ENCODE measurements at regions not wholly inside any gene's neighbourhood (a gene's known extent, or its start where the extent isn't known, plus 50 kb on each side); places are given as distances from the start of the nearest gene placed in this dataset.

GRCh38 chr4:155009288-155009687 is 199.1 kb upstream of the NPY2R start:
- POLR2A ChIA-PET, result no interaction called here
- CTCF ChIA-PET, result interaction anchor here (0.6 kb wide), 1 partner anchor 207 kb away, joined by 3 read pairs; no protein-coding TSS in a partner anchor

GRCh38 chr4:155010376-155010775 is 198.1 kb upstream of the NPY2R start:
- no peak overlapping the region for H3K27ac ChIP-seq (ENCODE audit: low read depth, low read length)
- H3K4me3 ChIP-seq (ENCODE audit: low read depth, low read length), result no peak overlapping the region
- no peaks in the 10 kb centered on the region for H3K9me3 ChIP-seq (ENCODE audit: control insufficient read depth, insufficient read depth, low read length)
- H3K27me3 ChIP-seq (ENCODE audit: control insufficient read depth, insufficient read depth, low read length), result no peaks in the 10 kb centered on the region
- DNase-seq (ENCODE audit: low read depth, low spot score), result no peak
- ChIA-PET CTCF (interaction anchor here (1.6 kb wide), 1 partner anchor 28 kb away, joined by 3 read pairs; no protein-coding TSS in a partner anchor), POLR2A (no interaction called here)
- no peak for TF ChIP-seq CTCF (IDR thresholded peaks at IDR 0.05; ENCODE audit: low read depth, low read length)

More at GRCh38 chr4:155009288-155009687, 199.1 kb upstream of the NPY2R start:
- no peak overlapping the region for H3K27ac ChIP-seq (ENCODE audit: low read depth, low read length)
- H3K27me3 ChIP-seq (ENCODE audit: control insufficient read depth, insufficient read depth, low read length), result no peaks in the 10 kb centered on the region
- H3K9me3 ChIP-seq (ENCODE audit: control insufficient read depth, insufficient read depth, low read length), result no peaks in the 10 kb centered on the region
- no peak overlapping the region for H3K4me3 ChIP-seq (ENCODE audit: low read depth, low read length)
- no peak for DNase-seq (ENCODE audit: low read depth, low spot score)
- TF ChIP-seq CTCF (IDR thresholded peaks at IDR 0.05; ENCODE audit: low read depth, low read length), result no peak

GRCh38 chr4:155011163-155011780 is 197.2 kb upstream of the NPY2R start:
- H3K9me3 ChIP-seq (ENCODE audit: control insufficient read depth, insufficient read depth, low read length), result no peaks in the 10 kb centered on the region
- no peak for TF ChIP-seq CTCF (IDR thresholded peaks at IDR 0.05; ENCODE audit: low read depth, low read length)
- POLR2A ChIA-PET, result no interaction called here
- H3K27me3 ChIP-seq (ENCODE audit: control insufficient read depth, insufficient read depth, low read length), result no peaks in the 10 kb centered on the region
- no peak for DNase-seq (ENCODE audit: low read depth, low spot score)
- CTCF ChIA-PET, result interaction anchor here (1.6 kb wide), 1 partner anchor 29 kb away, joined by 3 read pairs; no protein-coding TSS in a partner anchor
- no peak overlapping the region for H3K4me3 ChIP-seq (ENCODE audit: low read depth, low read length)
- no peak overlapping the region for H3K27ac ChIP-seq (ENCODE audit: low read depth, low read length)

- ChIA-PET POLR2A (no interaction called here), CTCF (no interaction called here)
- TF ChIP-seq CTCF (IDR thresholded peaks at IDR 0.05; ENCODE audit: low read depth, low read length), result no peak
- Histone ChIP-seq H3K27me3 (ENCODE audit: control insufficient read depth, insufficient read depth, low read length) (no peaks in the 10 kb centered on the region), H3K4me3 (ENCODE audit: low read depth, low read length) (no peak overlapping the region), H3K27ac (ENCODE audit: low read depth, low read length) (no peak overlapping the region), H3K9me3 (ENCODE audit: control insufficient read depth, insufficient read depth, low read length) (no peaks in the 10 kb centered on the region)
- no peak for DNase-seq (ENCODE audit: low read depth, low spot score)
These were observed 196.0 kb upstream of the NPY2R start for GRCh38 chr4:155012469-155012868.

GRCh38 chr4:155017426-155017825 is 191.0 kb upstream of the NPY2R start:
- ChIA-PET CTCF (no interaction called here), POLR2A (no interaction called here)
- H3K4me3 ChIP-seq (ENCODE audit: low read depth, low read length), result no peak overlapping the region
- H3K9me3 ChIP-seq (ENCODE audit: control insufficient read depth, insufficient read depth, low read length), result no peaks in the 10 kb centered on the region; the same call in 1 of the 2 replicates
- no peak for DNase-seq (ENCODE audit: low read depth, low spot score)
- H3K27me3 ChIP-seq (ENCODE audit: control insufficient read depth, insufficient read depth, low read length), result no peaks in the 10 kb centered on the region
- no peak for TF ChIP-seq CTCF (IDR thresholded peaks at IDR 0.05; ENCODE audit: low read depth, low read length)
- H3K27ac ChIP-seq (ENCODE audit: low read depth, low read length), result no peak overlapping the region

Data from AG04450 (cell line).